Inflammatory macrophage treated with lipopolysaccharide for 4 hours (primary cell): ENCODE measurements at regions not wholly inside any gene's neighbourhood (a gene's known extent, or its start where the extent isn't known, plus 50 kb on each side); places are given as distances from the start of the nearest gene placed in this dataset.

Experiments used
- DNase-seq: peaks from one replicate; pipeline ENCODE4 v3.0.0-alpha.2; 2020

DNA sequence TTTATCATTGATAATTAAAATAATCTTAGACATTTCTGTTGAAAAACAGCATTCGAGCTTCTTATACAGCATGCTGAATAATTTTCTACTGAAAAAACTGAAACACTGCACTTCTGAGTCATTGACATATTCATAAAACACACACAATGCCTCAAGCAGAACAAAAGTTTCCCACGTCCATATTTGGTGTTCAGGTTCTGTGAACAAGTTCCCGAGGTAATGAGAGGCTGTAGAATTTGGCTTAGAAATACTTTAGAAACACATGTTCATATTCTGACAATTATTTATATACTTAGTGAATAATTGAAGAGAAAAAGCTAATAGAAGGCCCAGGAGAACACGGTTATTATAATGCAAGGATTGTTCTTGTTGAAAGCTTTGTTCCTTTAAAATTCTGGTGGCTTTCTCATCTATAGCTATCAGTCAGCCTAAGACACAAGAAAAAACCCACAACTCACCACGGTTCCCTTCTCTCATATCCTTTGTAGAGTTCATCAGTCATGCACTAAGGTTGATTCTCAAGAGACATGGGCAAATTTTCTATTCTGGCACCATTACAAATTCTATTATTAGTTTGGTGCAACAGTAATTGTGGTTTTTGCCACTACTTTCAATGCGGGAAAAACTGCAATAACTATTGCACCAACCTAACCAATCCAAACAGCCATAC, 194.4 kb downstream of the TMX3 start:
- no peak for DNase-seq

DNA sequence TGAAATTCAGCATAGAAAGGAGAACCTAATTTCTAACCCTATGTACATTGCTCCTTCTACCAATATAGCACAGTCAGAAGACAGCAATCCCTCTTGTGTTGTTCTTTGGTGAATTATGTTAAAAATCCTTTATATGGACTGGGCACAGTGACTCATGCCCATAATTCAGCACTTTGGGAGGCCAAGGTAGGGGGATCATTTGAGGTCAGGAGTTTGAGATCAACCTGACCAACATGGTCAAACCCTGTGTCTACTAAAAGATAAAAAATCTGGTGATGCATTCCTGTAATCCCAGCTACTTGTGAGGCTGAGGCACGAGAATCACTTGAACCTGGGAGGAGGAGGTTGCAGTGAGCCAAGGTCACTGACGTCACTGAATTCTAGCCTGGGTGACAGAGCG, 195.6 kb downstream of the TMX3 start:
- DNase-seq: no peak

DNA sequence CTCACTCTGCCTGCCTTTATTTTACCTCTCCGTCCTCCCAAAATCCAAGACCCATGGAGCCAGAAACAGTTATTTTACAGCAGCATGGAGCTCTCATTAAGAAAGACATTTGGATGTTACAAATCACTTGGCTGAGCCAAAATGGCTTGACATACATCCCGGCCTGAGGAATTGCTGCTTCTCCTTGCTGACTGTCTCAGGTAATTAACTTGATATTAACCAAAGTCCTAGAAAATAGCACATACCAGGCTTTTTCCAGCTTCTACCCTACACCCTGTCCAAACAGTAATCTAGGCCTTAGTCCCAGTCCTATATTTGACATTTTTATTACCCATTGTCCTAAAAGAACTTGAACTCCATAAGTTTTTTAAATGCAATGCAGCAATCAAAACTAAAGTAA, 205.0 kb downstream of the TMX3 start:
- DNase-seq: no peak

DNA sequence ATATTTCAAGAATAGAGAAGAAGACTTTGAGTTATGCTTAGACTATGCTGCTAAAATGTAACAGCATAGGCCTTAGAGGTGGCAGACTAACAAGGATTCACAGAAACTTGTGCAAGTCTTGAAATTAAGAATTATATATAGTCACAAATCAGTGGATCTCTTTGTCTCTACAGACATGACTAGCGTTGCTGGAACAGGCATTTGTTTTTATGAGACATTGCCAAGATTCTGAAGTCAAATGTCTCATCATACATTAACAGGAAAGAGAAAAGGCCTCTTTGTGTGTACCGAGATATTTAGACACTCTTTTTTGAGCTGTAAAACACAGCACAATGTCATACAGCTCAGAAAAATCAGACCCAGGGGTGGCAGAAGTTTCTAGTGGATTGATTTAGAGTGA, 207.1 kb downstream of the TMX3 start:
- DNase-seq: no peak

DNA sequence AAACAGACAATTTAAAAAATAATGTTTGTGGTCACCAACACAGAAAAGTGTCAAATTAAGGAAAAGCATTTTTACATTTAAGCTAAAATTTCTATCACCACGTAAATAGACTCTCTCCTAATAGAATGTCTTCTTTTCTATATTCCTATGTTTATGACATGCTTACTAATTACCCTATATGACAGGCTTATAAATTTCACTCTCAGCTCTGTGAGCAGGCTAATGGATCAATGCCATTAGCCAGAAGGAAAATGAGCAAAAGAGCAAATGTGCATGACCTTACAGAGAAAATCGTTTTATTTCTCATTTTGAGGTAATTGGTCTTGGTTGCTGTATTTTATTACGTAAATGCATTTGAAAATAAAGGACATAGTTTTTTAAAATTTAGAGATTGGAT, 209.7 kb downstream of the TMX3 start:
- DNase-seq: no peak

DNA sequence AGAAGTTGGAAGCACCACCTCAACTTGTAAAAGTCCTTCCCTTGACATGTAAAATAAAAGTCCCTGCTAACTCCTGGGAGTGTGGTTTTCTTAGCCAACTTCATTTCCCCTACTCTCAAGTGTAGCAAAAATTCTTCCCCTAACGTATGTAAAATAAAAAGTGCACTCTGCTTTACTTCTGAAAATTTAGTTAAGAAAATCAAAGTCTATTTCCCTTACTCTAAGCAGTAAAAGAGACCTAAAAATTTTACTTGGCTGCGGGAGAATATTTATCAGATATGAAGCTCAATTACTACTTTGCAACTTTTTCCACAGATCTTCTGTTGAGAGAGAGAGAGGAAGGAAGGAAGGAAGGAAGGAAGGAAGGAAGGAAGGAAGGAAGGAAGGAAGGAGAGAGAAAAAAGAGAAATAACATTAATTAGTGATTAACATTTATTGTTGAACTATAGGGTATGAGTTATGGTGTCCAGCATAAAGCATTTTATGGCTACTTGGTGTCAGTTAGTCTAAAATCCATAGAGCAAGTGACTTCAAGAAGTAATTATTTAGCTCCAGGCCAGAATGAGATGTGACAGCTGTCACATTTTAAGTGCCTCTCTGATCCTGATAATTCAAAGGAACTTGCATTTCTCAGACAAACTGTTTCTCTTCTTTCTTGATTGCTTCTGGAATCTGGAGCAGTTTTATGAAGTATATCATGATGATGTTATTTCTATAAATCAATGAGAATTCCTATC, 210.3 kb downstream of the TMX3 start:
- no peak for DNase-seq

DNA sequence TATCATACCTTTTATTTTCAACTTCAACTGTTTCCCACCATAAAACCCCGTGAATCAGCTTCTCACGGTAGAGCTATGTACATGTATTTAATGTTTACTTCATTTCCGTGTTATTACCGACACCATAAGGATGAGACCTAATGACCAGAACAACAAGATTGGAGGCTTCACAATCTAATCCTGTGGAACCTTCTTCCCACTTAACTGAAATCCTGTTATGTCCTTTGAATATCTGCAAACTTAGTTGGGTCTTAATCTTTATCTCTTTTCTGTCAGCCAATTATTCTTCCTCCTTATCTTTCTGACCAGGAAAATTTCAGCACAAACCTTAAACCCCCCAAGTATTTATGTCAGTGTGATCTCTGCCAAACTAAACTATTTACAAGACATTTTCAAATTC, 214.4 kb downstream of the TMX3 start:
- no peak for DNase-seq

DNA sequence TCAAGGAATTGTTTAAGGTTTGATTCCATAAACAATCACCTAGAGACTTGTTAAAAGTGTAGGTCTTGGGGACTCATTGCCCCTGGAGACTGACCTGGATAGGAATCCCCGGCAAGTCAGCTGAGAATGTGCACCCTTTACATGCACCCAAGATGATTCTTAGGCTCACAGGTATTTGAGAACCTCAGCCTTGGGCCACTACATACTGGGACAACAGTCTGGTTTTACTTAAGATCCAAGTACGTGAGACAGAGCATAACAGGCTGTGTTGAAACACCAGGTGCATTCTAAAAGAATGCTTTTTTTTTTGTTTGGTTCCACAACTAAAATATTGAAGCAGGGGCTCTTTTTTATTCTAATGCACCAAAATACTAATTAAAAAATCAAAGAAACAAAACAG, 215.8 kb downstream of the TMX3 start:
- DNase-seq: no peak

DNA sequence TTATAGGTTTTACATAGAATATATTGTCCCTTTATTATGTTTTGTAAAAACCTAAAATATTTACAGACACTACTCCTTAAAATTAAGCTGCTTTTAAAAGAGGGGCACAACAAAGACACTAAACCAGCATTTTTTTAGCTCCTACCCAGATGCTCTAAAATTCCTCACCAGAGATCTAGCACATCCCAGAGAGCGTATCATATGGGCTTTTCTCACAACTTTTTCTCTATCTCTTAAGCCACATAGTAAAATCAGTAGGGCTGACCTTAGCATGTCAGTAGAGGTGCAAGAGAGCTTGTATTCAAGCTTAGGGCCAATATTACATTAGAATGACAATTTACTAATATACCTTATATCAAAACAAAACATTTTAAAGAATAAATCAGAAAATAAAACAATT, 216.3 kb downstream of the TMX3 start:
- DNase-seq: no peak

DNA sequence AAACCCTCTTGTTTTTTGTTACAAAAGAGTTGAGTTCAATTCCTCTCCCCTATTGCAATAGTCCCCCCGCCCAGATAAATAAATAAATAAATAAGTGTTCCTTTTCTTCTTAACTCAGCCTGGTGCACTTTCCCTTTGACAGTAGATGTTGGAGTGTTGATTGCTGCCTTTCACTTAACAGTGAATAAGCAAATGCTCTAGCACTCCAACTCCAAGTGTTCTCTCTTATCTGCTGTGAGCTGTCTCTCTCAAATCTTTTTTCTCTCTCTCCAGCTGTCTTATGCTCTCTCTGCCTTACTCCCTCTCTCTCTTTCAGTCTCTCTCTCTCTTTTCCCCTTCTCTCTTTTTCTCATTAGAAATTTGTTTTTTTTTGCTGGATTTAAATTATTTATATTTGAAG, 216.7 kb downstream of the TMX3 start:
- DNase-seq: no peak

DNA sequence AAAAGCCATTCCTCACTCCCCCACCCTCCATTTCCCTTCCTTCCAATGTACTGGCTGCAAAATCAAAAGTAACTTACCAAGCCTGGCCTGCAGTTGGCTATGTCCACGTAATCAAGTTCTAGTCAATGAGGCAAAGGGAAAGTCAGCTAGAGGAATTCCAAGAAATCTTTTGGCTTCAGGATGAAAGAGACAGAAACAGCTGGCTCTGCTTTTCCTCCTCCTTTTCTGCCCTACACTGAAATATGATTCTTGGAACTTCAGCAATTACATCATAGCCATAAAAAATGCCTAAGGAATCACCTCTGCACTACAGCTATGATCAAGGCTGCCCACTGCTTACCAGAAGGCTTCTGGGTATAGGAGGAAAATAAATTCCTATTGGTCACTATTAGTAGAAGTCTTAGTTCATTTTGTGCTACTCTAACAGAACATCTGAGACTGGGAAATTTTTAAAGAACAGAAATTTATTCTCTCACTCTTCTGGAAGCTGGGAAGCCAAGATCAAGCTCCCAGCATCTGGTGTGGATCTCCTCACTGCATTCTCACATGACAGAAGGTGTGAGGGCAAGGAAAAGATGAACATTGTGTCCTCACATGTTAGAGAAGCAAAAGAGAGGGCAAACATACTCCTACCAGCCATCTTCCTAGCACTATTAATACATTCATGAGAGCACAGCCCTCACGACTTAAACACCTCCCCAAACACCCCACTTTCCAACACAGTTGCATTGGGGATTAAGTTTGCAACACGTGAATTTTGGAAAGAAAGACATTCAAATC, 219.9 kb downstream of the TMX3 start:
- DNase-seq: no peak

DNA sequence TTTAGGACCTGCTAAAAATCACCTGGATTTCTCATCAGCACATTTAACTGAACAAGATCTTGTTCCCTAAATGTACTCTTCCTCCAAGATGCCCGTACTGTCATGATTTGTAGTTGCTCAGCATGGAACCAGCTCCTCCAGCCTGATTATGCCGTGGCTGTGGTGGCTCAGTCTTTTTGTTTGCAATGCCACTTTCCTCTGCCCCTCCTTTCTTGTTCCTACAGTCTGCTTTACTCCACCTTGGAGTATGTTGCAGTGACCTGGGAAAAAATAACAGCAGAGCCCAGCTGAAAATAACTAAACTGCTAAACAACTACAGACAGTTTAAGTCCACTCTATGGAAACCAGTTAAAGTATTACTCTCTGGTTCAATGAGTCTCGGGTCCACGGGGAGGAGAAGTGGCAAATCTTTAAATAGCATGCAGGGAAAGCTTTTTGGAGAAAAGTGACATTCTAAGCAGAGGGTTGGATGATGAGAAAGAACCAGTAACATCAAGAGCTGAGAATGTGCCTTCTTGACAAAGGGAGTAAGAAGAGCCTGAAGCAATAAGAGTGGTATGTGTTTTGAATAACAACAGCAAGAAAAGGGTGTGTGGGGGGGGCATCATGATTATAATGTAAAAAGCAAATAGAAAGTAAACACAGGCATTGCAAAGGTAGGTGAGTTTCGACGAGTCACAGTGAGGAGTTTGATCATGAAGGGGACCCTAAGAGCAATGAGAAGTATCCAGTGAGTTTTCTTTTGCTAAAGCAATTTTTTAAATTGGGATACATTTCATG, 225.7 kb downstream of the TMX3 start:
- DNase-seq: no peak

DNA sequence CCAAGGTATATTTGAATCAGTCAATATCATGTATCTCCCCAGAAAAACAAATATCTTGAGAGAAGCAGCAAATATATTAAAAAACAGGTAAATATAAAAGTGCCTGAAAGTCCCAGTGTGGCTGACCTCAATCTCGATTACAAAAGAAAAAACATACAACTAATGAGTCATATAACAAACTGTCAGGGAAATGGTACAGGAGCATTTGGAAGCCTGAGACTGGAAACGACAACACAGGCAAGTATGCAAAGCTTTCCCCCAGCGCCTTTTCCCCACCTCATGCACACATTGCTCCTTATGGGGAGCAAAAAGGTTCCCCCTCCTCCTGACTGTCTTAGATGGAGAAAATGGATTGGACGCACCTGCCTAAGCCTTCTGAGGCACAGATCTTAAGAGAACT, 230.7 kb downstream of the TMX3 start:
- DNase-seq: no peak

DNA sequence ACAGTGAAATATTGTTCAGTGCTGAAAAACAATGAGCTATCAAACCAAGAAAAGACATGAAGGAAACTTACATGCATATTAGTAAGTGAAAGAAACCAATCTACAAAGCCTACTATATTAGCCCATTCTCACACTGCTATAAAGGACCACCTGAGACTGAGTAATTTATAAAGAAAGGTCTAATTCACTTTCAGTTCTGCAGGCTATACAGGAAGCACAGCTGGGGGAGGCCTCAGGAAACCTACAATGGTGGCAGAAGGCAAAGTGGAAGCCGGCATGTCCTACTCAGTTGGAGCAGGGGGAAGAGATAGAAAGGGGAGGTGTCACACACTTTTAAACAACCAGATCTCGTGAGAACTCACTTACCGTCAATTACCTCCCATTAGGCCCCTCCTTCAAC, 232.1 kb downstream of the TMX3 start:
- no peak for DNase-seq

DNA sequence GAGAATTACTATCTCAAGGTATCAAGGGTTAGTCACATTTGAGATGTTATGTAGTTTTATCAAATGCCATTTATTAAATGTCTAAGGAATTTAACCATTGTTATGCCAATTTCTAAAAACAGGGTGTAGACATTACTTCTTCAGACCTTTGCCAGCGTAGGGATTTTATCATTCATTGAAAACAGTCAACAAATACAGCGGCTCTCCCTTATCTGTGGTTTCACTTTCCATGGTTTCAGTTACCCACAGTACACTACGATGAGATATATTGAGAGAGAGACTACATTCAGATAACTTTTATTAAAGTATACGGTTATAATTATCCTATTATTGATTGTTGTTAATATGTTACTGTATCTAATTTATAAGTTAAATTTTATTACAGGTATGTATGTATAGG, 234.7 kb downstream of the TMX3 start:
- no peak for DNase-seq

DNA sequence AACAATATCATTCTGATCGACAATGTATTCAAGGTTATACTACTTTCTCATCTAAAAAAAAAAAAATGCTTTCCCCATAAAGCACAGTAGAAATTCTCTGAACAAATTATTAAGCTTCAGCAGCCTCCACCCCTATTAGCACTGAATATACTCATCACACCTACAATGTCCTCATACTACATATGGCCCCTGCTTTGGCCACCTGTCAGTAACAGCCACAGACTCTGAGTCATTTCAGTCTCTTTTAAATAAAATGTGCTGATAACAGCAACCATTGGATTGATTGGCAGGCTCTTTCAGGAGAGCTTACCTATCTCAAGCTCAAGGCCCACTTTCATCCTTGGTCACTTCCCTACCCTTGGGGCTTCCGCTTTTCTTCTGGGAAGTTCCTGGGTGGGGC, 236.7 kb downstream of the TMX3 start:
- DNase-seq: no peak

DNA sequence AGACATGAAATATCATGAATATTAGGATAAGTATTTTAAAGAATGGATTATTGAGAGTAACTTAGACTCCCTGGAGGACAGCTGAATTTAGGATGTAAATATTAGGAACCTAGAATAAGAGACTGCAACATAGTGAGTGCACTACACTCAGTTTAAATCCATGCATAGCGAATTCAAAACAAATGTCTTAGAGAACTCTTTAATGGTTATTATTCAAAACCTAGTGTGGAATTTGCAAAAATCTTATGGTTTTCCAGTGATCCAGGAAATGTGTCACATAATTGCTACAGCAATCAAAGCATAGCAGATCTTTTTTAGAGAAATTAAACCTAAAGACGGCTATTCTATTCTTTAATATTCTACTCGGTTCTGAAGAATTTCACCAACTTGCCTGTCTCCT, 239.0 kb downstream of the TMX3 start:
- no peak for DNase-seq

DNA sequence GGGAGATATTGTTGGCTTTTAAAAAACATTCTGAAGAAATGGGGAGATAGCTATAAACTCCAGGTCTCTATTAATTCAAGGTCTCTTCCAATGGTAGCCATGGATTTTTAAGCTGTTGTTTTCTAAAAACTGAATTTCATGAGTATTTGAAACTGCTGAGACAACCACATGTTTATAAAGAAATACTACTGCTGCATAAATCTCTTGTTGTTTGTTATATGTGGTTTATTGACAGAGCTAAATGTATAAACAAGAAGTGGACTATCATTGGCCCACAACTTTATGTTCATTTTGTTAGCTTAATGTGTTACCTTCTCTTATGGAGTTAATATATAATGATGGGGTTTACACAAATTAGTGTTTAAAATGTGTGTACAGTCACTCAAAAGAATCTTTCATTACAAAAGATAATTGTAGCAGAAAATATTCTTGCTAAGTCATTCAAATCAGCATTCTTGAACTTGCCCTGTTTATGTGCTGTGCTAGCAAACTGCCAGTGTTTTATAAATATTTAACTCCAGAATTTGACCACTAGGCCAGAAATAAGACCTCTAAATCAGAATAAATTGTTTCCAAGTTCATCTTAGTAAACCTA, 242.1 kb downstream of the TMX3 start:
- no peak for DNase-seq

DNA sequence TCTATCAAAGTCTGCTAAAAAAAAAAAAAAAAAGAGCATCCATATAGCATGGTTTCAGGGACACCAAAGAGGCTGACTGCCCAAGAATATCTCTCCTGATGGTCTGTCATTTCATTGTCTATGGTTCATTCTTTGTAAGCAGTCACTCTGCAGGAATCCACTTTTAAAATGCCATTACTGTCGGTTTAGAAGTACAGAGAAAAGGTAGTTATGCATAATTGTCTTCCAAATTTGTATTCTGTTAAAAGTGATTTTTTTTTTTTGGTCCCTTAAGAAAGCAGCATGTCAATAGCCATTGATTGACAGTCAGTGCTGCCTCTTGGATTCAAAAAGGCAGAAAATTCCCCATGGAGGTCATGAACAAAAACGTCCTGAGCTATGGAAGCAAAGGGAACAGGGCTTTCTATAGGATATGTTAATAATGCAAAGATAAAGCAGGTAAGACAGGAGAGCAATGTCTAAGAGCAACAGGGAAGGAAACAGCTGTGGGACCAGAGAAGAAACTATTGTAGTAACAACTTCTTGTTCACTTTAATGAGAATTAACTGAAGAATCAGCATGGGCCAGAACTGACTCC, 245.8 kb downstream of the TMX3 start:
- no peak for DNase-seq

DNA sequence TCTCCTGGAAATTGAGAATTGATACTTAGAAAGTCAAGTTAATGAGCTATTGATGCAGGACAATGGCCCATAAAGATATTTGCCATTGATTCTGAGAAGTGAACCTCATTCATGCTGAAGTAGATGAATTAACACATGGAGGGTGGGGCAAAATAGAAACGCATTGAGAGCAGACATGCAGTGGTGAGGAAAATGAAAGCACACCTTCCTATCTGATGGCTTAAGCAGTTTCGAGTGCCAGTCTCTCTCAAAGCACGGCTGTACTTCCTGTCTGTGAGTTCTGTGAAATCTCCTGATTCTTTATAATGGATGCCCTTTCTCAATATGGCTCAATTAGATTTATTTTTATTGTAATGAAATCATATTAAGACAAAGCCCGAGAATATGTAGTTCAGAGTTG, 247.0 kb downstream of the TMX3 start:
- no peak for DNase-seq

DNA sequence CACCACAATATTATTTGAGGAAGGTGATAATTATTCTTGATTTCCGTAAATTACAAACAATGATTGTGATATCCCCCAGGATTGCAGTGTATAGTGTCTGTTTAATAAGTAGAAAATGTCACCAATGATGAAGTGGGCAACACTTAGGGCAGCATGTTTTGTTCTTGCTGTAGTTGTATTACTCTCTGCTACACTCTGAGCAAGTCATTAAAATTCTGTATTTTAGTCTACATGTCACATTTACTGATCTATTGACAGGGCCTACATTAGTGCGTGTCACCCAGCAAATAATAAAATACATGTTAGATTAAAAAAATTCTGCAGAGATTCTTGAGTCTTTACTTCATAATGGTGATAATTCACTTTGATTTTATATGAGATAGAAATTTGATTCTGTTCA, 247.6 kb downstream of the TMX3 start:
- DNase-seq: no peak

DNA sequence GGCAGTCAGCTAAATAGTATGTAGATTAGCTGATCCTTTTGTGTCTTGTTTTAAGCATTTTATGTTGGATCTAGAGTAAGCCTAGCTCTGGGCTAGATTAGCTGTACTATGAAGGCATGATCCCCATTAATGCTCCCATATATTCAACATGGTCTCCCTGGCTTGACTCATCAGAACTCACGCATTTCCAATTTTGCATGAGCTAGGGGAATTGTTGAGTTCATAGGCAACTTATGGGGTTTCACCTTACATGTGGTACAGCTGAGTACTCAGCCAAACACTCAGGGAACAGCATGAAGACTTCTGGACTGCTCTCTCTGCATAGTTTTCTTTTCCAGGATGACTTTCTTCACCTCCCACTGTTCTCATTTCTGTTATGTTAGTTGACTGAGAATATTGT, 248.2 kb downstream of the TMX3 start:
- DNase-seq: no peak

DNA sequence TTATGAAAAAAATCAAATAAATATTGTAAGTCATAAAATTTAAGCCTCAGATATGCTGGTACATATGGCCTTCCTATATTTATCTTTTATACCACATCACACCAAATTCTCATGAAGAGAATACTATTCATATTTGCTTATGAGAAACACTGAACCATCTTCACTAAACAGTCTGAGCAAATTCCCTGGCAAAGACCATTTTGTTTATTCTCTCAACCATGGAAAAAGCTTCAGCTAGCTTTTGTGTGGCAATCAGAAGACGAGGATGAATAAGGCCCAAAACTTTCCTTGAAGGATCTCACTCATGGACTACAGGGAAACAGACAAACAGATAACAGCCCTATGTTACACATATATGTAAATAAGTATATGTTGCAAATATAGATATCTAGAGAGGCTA, 252.1 kb downstream of the TMX3 start:
- DNase-seq: no peak
